ENCODE measurements at regions not wholly inside any gene's neighbourhood (a gene's known extent, or its start where the extent isn't known, plus 50 kb on each side); places are given as distances from the start of the nearest gene placed in this dataset.

- no peaks in the 10 kb centered on the region for H3K9me3 ChIP-seq (ENCODE audit: low read length)
- no peak overlapping the region for H2AFZ ChIP-seq (ENCODE audit: low read length)
- no peak overlapping the region for H3K9ac ChIP-seq (ENCODE audit: insufficient read depth, low read depth, low read length)
- POLR2A ChIA-PET: interaction anchor here (1.1 kb wide), 1 partner anchor 257 kb away, joined by 3 read pairs; the partner anchor contains the start of gene SRSF7
- no peak for ATAC-seq
- no peak overlapping the region for H3K27ac ChIP-seq (ENCODE audit: extremely low read length, insufficient read depth, low read length)
- TF ChIP-seq ZKSCAN8 (CRISPR knock-in tag; IDR thresholded peaks at IDR 0.05; ENCODE audit: borderline replicate concordance) (no peak), TRIM24 (CRISPR knock-in tag; IDR thresholded peaks at IDR 0.05) (0 out of 2 replicates have a peak, but pooled peaks have one; percentile 12), ZHX1 (CRISPR knock-in tag; IDR thresholded peaks at IDR 0.05; ENCODE audit: low read depth) (no peak), LCORL (IDR thresholded peaks at IDR 0.05) (no peak), LCORL (CRISPR knock-in tag; IDR thresholded peaks at IDR 0.05) (no peak), GFI1 (CRISPR knock-in tag; IDR thresholded peaks at IDR 0.05; ENCODE audit: borderline replicate concordance) (0 out of 2 replicates have a peak, but pooled peaks have one; percentile 17), ZNF746 (CRISPR knock-in tag; IDR thresholded peaks at IDR 0.05) (no peak), NCOA2 (CRISPR knock-in tag; IDR thresholded peaks at IDR 0.05) (no peak), EP300 (IDR thresholded peaks at IDR 0.05; ENCODE audit: low read depth in 2 of 2, low read length in 2 of 2) (no peak), EP300 (CRISPR knock-in tag; IDR thresholded peaks at IDR 0.05; ENCODE audit: borderline replicate concordance) (no peak)
- H4K20me1 ChIP-seq (ENCODE audit: insufficient read depth, low read length): no peaks in the 10 kb centered on the region
- BruUV-seq (replicated peaks): no TSS peak
- no peaks in the 10 kb centered on the region for H3K79me2 ChIP-seq (ENCODE audit: insufficient read depth, low read length)
- DNase-seq (ENCODE audit: low spot score): no peak
- CTCF ChIA-PET (ENCODE audit: low intra/inter-chr PET ratio, low total read pairs): no interaction called here
- no peak overlapping the region for H3K4me2 ChIP-seq (ENCODE audit: low read depth, low read length)
- intact Hi-C loops (cut with micrococcal nuclease; ENCODE audit: unreplicated experiment): no loop called here
- WGBS (ENCODE audit: low lambda C conversion rate): 75% methylated on average over 5 of the region's 5 CpGs
- H3K27me3 ChIP-seq (ENCODE audit: control insufficient read depth in 1 of 2, insufficient read depth in 2 of 2, low read length in 2 of 2): peaks cover 0 to 6% of the 10 kb centered on the region in 2 experiments; a peak in 1 of 5 replicates
- peaks cover 52% of the 10 kb centered on the region for H3K4me1 ChIP-seq (ENCODE audit: insufficient read depth, low read length)
- H3K4me3 ChIP-seq (replicated peaks in 1 of 3; ENCODE audit: insufficient read depth in 1 of 3, low read depth in 2 of 3, low read length in 3 of 3): no peak overlapping the region
- no peaks in the 10 kb centered on the region for H3K36me3 ChIP-seq (replicated peaks in 1 of 2; ENCODE audit: control insufficient read depth in 1 of 2, insufficient read depth in 2 of 2, low read length in 2 of 2)
- no peak for FAIRE-seq
- in situ Hi-C loops (cut with HindIII; ENCODE audit: extremely low pct_ligation_motif_present, low pct_unique_long_range_greater_than_20kb): no loop called here
These were observed 108.3 kb downstream of the HNRNPLL start for GRCh38 chr2:38494394-38494793.
